EH (cell line): ENCODE measurements at regions not wholly inside any gene's neighbourhood (a gene's known extent, or its start where the extent isn't known, plus 50 kb on each side); places are given as distances from the start of the nearest gene placed in this dataset.

Experiments used
- DNase-seq: peaks from one replicate; pipeline ENCODE4 v3.0.0-alpha.2; 2015; ENCODE audit warnings: low read depth

DNA sequence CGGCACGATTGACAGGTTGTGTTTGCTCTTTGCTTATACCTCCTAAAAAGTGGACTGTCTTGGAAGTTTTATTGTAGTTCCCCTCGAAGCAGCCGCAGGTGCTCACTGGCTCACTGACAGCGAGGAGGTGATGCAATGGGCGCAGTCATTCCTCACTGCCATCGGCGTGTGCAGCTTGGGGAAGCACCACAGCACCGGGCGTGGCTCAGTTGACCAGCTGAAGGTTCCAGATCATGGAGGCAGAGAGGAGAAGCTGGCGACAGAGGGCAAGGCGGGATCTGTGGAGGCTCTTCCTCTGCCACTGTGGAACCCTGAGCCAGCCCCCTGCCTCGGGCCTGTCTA, 72.1 kb upstream of the TNRC6C start:
- no peak for DNase-seq

DNA sequence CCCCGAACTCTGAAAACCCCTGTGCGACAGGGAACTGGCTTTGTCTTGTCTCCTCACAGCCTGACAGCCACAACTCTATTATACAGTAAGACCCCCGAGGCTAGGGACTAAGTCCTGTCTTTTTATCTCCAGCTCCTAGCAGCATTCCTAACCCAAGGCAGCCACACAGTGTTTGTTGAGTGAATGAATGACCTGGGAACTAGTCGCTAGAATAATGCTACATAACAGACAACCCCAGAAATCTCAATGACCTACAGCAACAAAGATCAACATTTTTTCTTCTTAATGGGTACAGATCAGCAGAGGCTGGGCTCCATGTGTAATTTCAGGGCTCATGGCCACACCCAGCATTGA, 71.4 kb upstream of the TNRC6C start:
- no peak for DNase-seq

DNA sequence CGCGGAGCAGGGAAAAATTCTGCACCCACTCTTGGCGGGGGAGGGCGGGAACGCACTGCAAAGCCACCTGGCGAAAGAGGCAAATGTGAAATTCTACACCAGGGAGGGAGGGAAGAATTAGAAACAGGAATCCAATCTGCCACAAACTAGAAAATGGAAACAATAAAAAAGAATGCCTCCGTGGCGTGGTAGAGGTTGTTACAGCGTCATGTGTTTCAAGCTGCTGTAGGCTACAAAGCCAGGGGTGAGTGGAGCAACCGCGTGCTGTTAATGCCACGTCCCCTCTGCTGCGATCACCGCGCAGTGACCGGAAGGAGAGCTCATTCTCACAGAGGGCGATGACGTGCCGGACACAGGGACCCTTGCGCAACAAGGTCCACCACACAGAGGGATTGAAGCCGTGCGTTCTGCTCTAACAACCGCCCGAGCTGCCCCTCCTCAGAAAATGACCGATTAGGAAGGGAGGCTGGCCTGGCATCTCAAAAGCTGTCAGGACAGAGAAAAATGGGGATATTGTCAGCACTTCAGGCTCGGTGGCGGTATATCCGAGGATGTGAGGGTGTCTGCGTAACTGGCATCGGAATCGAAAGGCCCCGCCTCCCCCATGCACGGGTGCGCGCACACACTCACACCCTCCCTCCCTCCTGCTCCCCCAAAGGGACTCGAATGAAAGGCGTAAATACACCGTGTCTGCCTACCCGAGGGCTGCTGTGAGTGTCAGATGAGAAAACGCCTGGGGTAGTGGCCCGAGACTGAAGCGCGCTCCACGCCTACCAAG, 70.8 kb upstream of the TNRC6C start:
- DNase-seq, result peak; percentile 82

DNA sequence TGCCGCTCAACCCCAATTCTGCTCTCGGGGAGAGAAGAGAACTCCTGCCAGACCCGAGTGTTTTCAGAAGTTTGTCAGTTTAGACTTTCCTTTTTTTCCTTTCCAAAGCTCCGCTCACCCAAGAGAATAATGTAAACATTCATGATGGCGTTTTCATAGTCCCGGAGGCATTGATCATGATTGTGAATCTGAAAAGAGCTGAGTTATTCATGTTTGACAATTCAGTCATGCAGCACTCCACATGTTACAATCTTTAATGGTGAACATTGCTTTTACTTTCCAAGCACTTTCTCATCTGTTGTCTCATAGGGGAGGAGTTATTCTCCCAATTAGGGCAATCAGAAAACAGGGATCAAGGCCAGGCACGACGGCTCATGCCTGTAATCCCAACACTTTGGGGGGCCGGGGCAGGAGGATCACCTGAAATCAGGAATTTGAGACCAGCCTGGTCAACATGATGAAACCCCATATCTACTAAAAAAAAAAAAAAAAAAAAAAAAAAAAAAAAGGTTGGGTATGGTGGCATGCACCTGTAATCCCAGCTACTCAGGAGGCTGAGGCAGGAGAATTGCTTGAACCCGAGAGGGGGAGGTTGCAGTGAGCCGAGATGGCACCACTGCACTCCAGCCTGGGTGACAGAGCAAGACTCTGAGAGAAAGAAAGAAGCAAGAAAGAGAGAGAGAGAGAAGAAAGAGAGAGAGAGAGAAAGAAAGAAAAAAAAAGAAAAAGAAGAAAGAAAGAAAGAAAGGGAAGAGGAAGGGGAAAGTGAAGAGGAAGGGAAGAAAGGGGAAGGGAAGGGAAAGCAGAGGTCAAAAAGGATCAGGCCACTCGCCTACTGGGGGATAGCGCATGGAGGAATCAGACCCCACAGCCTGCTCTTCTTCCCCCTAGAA, 70.0 kb upstream of the TNRC6C start:
- DNase-seq, result peak; percentile 14

DNA sequence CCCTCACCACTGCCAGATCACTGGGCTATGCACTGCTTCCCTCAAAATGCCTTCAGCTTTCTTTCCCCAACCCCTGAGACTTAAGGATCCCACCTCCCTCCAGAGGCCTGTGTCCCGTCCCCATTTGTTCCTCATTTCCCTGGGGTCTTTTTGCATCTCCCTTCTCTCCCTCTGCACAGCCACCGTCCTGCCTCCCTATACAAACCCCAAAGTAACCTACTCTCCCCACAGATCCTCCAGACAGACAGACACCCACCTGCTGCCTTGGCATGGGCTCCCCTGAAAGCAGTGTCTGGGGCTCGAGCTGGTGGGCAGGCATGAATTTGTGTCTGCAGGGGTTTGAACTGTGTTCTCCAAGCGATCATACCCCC, 69.4 kb upstream of the TNRC6C start:
- DNase-seq, result no peak

DNA sequence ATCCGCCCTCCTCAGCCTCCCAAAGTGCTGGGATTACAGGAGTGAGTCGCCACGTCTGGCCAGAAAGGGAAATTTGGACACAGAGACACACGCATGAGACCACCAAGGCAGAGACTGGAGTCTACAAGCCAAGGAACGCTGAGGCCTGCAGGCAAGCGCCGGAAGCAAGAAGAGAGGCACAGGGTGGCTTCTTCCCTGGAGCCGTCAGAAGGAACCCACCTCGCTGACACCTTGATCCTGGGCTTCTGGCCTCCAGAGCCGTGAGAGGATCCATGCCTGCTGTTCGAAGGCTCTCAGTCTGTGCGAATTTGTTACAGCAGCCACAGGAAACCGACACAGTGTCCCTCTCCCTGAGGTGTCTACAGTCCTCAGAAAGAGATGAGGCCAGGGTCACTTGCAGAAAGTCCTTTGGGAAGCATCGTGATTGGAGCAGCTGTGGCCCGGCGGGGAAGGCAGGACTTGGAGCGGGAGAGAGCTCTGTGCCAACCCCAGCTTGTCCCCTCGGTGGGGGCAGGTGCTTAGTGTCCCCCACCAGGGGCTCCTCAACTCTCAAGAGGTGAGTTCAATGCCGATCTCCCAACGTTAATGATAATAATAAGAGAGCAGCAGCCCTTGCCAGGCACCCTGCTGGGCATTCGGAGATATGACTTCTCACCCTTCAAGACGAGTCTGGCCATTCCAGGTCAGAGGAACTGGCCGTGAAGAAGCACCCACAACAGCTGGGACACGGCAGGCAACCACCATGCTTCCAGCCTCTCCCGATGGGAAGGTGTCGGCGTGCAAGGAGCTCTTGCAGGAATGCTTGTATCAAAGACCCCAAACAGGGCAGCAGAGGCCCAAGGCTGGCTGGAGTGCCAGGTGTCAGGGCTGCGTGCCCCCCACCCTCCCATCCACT, 68.4 kb upstream of the TNRC6C start:
- no peak for DNase-seq

DNA sequence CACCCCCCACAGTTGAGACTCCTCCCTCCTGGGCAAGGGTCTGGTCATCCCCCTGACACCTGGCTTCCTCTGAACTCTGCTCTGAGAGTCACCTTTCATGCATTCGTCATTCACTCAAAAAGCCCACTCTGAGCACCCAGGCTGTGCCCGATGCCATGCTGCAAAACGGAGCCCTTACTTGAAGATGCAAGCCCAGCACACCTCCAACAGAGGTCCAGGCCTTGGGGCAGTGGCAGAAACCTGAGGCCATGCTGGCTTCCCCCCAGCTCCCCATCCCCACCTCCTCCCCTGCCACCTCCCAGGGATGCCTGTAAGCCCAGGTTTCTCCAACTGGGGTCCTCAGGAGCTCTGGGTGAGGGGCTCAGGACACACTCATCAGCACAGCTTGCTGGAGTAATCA, 67.7 kb upstream of the TNRC6C start:
- DNase-seq, result no peak

DNA sequence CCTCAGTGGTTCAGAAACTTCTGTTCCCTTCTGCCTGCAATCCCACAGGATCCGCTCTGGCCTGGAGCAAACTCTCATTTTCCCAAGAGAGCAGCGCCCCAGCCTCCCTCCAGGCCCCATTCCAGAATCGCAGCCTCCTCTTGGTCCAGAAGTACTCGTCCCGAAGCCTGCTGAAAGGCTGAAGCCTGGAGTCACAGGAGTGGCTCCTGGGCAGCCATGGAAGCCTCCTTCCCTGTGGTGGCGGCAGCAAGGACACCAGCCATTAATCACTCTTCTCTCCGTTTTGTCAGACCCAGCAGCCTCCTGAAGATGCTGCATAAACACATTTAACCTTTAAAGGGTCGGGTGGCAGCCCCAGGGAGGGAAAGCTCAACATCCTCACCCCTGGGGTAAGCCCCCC, 66.9 kb upstream of the TNRC6C start:
- DNase-seq, result no peak

DNA sequence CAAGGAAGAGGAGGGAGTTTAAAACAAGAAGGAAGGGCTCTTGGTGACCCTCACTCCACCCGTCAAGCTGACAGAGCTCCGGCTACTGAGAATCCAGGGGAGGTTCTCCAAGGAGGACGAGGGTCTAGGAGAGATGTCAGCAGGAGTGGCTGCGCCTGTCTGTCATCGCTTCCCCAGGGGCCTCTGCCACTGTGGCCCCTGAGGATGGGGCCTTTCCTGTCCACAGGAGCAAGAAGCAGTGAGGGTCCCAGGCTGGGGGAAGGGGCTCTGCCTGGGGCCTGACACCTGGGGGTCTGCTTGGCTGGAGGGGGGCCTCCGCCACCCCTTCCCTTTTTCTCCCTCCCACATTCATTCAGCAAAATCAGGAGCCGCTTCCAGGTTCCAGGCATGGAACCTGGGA, 66.5 kb upstream of the TNRC6C start:
- DNase-seq, result no peak

DNA sequence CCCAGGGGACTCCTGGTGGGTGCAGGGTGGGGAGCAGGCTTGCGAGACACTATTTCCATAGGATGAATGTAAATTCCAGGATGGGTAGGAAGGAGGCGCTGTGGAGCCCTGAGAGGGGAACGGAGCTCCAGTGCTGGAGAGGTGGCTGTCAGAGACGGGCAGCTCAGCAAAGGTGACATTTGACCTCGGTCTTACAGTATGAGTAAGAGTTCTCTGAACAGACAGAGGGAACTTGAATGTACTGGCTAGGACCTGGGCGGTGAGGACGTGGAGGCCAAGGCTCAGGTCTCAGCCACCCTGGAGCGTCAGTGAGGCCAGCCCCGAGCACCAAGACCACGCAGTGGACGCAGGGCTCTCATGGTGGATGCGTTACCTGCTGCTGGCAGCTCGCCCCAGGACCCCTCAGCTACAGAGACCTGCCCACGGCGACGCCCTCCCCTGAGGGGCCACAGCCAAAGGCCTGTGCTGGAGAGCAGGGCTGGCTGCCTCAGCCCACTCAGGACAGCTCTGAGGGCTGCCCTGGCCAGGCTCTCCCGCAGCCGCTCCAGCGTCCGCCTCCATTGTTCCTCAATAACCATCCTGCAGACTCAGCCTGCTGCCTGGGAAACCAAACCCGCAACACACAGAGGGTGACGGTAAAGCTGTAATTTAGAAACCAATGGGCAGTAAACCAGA, 65.9 kb upstream of the TNRC6C start:
- DNase-seq, result no peak

DNA sequence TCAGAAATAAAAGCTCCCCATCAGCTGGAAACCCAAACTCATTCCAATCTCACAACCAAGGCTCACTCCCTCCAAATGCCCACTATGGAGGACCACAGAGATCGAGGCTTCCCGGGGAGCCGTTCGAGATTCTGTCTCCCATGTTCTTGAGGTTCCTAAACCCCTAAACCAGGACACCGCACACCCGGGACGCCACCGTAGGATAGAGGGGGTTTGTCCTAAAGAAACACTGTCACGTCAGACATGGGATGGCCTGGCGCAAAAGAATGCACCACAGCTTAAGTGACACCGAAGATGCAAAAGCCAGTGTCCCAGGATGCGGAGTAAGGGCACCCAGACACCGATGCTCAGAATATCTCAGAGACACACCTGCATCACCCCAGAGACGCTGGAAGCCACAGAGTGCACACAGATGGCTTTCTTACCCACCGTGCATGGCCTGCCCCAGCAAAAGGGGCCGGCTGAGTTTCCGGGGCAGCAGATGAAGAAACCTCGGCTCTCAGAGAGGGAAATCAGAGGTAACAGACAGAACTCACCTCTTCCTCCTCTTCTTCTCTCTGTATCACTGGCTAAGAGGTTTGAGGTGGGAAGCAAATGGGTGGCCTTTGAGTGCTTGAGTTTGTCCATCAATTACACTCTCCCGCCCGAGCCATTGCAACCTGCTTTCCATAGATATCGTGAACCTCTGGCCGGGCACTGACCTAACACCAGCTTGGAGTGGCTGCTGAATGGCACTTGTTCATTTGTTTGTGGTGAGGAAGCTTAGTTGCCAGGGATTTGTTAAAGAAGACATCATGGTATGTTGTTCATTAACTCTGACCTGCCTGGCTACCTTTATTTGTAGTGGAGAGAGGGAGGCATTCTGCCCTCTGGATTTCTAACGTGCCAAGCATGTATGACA, 65.1 kb upstream of the TNRC6C start:
- no peak for DNase-seq

DNA sequence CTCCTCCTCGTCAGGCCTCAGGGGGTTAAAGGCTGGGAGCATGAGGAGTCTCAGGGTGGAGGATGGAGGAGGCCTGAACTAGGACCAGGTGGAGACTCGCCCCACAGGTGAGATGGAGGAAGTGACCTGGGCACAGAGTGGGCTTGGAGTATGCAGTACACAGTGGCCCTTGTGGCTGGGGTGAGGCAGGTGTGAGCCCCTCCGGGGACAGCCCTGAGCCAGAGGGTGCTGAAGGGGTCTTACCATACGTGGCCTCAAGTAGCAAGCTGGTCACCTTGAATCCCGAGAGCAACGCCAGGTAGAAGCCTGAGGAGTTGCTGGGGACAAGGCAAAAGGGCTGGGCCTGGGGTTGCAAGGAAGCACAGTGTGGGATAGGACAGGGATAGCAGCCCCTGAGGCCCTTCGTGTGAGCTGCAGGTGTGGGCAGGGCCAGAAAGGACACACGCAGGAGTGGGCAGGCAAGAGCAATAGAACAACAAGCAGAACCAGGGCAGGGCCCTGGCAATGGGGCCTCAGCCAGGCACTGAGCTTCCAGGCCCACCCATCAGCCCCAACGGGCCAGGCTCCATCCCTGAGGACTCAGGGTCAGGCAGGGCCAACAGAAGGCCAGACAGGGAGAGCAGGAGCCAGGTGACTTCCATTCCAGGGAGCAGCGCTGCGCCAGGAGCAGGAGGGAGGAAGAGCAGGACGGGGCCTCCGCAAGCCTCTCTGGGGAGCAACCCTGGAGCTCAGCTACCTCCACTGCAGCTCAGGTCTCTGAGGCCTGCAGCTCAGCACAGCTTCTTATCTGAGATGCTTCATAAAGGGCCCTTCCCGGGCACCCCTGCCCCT, 64.2 kb upstream of the TNRC6C start:
- no peak for DNase-seq

DNA sequence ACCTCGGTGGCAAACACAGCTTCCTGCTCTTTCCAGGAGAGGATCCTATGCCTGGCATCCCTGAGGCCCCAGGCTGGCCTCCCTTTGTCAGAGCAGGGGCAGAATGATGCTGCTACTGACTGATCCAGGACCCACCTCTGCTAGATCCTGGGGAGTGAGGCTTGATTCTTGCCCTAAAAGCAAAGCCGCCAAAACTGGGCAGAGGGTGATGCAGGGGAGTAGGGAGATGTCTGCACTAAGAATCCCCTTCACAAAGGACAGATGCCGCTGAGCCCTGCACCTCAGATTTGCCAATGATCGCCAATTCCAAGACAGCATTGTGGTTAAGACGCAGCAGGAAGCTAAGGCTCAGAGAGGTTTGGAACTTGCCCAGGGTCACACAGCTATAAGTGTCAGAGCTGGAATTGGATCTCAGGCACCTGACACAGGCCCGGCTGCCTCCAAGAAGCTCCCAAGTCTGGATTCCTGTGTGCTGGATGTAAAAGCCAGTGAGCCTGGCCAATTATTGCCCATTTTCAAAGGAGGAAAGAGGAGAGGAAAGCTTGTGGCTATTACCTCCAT, 60.7 kb upstream of the TNRC6C start:
- no peak for DNase-seq

DNA sequence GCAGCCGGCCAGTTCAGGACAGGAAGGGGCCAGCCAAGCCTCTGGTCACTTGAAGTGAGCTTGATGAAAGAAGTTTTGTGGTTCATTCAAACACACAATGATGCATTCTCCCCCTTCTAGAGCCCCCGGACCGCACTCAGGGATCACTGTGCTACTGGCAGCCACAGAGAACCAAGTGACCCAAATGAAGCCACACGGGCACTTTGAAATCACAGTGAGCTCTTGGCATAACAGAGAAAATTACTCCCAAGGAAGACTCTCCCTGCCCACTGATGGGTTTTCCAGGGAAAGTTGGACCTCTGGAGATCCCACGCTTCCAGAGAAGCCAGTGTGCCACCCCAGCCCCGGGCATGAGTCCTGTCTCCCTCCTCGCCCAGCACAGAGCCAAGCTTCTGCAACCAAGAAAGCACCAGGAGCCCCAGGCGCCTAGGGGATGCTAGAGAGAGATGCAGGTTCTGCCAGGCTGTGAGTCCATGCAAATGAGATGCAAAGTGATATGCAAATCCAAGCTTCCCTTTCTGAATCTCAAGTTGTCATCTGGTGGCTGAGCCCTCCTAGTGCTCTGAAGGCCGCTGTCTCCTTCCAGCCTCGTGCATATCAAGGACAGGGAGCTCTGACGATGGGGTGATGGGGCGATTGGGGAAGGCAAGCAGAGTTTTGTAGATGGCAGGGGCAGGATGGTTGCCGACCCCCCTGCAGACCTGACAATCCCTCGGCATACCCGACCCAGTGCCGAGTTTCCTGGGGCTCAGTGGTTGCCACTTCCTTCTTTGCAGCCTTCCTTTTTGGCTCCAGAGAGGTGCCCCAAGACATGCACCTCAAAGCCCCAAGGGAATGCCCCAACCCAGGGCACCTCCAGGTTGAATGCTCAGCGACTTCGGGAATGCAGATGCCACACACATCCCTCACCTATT, 59.7 kb upstream of the TNRC6C start:
- no peak for DNase-seq

DNA sequence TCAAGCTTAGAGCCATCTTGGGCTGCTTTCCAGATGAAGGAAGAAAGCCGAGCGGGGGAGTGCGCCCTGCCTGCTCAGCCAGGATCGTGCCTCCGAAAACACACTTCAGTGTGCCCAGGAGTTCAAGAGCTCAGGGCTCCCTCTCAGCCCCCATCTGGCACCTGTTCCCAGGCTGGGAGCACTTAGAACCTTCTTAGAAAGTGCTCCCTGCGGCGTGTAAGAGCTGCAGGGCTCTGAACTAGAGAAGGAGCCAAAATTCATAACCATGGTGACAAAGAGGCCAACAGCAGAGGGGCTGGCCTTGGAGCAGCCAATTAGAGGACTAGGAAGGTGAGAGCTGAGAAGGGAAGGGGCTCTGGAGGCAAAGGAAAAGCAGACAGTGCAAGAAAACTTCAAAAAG, 59.0 kb upstream of the TNRC6C start:
- DNase-seq, result no peak

DNA sequence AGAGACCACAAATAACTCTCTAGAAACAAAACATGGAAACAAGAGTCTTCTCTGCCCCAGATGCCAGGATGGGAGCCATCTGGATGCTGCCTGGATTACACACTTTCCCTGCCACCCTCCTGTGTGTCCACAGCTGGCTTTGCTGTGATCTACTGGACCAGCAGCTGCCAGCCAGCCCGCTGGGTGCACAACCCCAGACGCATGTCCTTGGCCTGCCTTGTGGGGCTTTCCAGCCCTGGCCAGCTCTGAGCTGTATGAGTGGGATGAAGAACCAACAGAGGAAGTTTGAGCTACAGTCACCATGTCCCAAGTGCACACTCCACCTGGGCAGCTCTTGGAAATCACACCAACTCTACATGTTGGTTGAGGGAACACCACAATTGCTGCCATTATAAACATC, 57.0 kb upstream of the TNRC6C start:
- no peak for DNase-seq

DNA sequence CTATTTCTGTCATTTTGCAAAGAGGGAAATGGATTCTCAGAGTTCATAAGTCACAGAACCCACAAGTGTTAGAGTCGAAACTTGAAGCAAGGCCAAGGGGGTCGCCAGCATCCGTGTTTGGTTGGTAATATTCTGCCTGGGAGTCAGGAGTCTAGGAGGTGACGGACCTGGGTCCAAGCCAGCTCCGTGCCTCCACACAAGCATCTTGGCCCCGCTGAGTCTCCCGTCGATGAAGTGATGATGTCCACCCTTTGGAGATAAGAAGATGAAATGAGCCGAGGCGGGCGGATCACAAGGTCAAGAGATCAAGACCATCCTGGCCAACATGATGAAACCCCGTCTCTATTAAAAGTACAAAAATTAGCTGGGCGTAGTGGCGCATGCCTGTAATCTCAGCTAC, 53.2 kb upstream of the TNRC6C start:
- DNase-seq, result no peak

DNA sequence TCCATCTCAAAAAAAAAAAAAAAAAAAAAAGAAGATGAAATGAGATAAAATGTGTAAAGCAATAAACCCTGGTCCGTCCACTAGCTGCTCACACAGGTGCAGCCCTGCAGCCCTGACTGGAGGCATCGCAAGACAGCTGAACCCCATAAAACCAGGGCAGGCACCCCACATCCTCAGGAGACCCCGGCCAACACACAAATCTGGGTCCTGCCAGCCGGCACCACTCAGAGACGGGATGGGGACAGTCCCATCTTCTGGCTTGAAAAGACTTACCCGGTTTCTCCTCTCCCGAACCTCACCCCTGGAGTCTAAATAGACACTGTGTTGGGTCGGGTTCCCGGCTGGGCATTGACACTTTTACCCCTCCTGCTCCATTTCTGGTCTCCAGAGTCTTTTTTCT, 52.7 kb upstream of the TNRC6C start:
- no peak for DNase-seq

DNA sequence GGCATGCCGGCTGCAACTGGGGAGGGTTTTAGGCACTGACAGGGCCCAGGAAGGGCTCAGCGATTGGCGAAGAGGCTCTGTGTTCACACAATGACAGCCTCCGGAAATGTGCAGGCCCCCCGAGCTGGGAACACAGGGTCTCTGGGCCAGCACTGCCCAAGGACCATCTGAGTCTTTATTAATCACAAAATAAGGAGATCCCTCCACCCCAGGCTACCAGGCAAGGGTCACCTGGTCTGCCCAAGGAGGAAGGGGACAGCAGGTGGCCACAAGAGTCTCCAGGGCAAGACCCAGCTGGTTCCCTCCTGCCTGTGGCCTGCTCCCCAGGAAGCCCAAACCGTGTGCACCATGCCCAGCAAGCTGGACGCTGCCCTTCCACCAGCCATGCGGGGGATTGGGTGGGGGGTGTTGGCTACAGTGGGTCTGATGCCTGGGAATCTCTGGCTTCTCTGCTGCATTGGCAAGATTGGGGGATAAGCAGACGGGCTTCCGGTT, 52.1 kb upstream of the TNRC6C start:
- DNase-seq, result no peak
